Brain pericyte (primary cell): ENCODE measurements at regions not wholly inside any gene's neighbourhood (a gene's known extent, or its start where the extent isn't known, plus 50 kb on each side); places are given as distances from the start of the nearest gene placed in this dataset.

Experiments used
- DNase-seq: peaks from one replicate; pipeline ENCODE4 v3.0.0-alpha.2; 2012; ENCODE audit warnings: low read depth, low spot score

DNA sequence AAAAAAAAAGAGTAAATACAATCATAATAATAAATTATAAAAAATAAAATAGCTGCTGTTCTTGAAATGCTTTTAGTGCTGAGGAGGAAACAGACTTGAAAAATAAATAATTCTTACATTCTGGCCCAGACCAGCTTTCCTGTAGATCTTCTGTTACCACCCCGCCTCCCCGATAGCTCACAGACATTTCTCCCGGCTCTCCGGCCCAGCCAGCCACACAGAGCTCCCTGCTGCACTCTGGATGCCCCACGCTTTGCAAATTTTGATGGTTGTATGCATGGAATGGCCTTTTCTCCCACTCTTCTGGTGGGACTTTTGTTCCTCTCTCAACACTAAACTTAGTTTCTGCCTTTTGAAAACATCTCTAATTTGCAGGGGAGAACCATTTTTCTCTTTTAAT is 249.3 kb downstream of the ATP23 start:
- no peak for DNase-seq

DNA sequence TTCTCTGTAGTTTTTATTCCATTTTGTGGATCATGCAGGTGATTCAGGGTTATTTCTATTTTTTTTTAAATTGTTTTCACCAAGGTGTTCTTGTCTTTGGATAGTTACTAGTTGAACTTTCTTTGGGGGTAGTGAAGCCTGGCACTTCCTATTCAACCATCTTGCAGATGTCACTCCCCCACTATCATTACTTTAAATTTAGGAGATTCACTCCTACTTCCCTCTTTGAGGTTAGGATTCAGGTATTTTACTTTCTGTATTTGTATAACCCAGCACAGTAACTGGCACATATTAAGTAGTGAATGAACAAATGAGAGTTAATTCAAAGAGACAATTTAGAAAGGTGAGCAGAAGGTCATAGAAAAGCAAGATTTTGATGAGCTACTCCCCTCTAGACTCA is 255.6 kb downstream of the ATP23 start:
- DNase-seq, result no peak

DNA sequence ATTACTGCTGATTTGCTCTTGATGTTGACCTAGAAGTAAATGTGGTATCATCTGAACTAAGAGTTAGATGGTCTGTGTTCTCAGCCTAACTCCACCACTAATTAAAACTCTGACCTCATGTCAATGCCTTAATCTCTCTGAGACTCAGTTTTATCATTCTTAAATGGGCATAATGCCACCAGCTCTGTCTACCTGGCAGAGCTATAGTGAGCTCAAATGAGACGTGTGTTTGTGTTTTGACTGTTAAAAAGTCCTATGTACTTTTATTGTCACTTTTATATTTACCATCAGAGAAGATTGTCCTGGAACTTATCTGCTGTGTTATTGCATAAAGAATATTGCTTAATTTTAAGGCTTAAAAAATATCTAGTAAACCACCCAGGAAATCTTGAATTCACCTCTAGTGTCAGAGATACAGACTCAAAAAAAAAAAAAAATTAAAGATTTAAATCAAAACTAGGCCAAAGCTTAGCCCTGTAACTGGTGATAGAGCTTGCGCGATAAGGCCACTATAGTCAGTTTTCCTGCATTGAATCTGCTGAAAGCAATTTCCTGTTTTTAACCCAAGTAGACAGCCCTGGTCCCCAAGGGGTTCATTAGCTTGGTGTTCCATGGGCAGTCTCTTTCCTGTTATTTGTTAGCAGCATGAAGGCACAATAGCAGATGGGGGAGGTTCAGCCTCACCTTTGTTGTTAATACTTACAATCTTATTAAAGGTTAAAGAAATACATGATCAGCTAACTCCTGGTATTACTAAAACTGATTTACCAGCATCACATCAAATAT is 261.8 kb downstream of the ATP23 start:
- no peak for DNase-seq

DNA sequence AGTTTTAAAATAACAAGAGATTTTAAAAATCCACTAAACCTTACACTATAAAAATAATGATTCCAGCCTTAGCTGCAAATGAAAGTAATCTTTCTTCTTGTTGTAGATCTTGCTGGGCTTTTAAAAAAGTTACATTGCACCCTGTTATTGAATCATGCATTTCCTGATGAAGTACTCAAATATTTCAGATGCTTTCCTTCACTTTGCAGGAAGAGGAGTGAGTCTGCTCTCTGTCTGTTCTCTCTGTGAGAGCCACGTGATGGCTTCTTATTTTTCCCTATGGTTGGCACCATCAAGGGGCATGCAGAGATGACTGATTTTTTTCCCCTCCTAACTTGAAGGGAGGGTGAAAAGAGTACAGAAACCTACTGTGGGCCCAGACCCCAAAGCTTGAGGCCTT is 262.7 kb downstream of the ATP23 start:
- DNase-seq, result no peak

DNA sequence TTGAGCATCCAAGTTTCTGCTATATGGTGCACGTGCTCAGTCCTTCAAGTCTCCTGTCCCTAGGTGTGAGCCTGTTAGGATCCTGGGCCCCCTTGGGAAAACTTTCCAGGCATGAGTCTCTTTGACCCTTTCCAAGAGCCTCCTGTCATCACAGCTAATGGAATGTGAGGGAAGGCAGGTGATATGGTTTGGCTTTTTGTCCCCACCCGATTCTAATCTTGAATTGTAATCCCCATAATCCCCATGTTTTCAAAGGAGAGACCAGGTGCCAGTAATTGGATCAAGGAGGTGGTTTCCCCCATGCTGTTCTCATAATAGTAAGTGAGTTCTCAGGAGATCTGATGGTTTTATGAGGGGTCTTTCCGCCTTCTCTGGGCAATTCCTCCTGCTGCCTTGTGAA is 265.5 kb downstream of the ATP23 start:
- DNase-seq, result no peak

DNA sequence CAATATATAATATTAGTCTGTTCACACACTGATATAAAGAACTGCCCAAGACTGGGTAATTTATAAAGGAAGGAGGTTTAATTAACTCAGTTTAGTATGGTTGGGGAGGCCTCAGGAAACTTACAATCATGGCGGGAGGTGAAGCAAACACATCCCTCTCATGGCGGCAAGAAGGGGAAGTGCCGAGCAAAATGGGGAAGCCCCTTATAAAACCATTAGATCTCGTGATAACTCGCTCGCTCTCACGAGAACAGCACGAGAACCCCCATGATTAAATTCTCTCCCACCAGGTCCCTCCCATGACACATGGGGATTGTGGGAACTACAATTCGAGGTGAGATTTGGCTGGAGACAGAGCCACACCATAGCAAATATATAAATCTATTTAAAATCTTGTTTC is 269.8 kb downstream of the ATP23 start:
- no peak for DNase-seq

DNA sequence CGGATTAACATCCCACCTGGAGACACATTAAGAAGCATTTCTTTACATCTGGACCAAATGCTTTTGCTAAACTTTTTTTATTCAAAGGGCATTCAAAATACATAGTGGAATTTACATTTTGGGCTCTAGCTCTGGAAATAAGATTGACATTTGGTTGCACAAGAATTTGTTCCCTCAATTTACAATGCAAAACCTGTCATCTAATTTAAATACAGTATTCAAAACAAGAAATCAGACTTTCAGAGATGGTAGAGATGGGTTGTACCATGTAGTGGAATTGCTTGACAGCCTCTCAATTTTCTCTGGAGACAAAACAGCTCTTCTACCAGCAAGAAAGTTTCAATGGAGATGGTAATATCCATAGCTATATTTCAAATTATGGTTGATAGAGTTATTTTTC is 275.8 kb downstream of the ATP23 start:
- no peak for DNase-seq

DNA sequence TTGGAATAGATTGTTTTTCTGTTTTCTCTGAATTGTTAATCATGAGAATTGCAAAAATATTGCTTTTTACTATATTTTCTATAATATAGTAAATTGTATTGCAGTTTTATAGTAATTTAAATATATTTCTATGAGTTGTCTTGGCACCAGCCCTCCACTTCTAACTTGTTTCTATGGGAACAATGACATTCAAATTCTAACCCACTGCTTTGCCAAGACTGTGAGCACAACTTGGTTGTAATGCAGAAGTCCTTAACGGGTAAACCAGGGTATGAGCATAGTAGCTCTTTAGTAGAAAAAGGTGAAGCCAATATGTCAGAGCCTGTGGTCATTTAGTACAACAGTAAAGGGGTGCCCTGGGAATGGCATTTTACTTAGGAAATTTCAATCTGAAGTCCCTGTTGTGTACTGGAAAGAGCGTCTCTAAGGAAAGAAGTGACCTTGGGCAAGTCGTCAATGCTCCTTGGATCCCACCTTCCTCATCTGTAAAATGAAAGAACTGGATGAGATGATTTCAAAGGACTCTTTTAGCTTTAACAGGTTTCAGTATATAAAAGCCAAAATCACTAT is 283.3 kb downstream of the ATP23 start:
- DNase-seq, result no peak

DNA sequence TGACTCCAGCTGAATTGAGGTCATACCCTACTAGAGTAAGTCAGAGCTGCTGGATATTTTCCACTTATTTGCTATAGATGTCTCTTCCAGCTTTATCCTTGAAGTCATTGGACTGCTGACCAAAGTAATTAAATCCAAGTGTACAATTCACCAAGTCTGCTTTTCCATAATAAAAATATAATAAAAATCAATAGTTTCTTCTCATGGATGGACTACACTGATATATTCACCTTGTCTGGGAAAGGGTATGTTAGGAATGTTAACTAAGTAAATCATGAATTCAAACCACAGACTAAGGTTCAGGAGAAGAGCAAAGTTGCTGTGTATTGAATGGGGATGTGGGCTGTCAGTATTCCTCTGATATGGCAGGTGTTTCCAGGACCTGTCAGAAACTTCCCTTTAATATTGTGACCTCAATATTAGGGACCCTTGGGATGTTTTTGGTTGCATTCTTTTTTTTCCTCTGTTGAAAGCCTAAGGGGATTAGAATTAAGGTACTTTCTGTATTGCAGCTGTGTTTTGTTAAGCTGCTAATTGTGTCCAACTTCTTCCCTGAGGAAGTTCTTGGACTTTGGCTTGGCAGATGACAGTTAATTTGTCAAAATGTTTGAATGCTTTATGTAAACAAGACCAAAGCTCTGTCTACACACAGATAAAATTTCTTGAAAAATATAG is 284.0 kb downstream of the ATP23 start:
- no peak for DNase-seq

DNA sequence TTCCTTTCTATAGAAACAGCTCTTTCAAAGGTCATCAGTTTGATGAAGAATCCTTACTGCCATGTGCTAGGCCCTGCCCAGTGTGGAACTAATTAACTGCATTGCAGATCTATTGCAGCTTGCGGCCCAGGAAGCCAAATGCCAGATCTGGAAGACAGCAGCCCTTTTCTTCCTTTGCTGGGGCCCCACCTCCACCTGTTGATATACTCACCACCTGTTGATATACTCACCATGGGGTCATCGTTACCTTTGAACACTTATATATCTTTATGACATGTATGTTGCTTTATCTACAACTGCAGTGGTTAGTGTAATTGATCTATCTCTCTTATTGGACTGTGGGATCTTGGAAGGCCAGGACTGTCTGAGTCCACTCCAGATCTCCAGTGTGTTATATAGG is 292.5 kb downstream of the ATP23 start:
- no peak for DNase-seq

DNA sequence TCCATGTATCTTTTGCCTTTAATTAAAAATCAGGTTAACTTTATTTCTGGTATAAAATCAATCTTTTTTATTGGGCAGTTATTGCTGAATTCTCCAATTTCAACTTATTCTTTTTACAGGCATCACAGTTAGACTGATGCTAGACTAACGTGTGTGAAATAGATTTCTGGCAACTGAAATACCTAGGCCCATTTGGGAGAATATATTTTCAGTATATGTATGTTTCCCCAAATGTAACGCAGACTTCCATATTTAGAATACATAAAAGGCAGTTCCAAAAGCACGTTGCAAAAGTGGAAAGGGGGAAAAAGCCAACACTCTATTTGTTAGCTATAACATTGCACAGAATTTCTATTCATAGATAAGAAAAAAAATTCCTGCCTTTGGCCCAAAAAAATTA is 297.0 kb downstream of the ATP23 start:
- no peak for DNase-seq

DNA sequence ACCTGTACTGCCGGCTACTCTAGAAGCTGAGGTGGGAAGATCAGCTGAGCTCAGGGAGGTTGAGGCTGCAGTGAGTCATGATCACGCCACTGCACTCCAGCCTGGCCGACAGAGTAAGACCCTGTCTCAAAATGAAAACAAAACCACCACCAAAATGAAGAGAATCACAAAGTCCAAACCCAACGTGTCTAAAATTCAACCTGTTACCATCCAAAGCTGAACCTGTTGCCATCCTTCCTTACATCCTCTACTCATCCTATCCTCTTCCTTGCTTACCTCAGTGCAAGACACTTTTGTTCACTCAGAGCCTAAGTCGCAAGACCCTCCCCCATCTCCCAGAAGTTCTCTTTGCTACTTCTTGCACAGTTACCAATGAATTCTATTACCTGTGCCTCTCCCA is 299.7 kb downstream of the ATP23 start:
- DNase-seq, result no peak

DNA sequence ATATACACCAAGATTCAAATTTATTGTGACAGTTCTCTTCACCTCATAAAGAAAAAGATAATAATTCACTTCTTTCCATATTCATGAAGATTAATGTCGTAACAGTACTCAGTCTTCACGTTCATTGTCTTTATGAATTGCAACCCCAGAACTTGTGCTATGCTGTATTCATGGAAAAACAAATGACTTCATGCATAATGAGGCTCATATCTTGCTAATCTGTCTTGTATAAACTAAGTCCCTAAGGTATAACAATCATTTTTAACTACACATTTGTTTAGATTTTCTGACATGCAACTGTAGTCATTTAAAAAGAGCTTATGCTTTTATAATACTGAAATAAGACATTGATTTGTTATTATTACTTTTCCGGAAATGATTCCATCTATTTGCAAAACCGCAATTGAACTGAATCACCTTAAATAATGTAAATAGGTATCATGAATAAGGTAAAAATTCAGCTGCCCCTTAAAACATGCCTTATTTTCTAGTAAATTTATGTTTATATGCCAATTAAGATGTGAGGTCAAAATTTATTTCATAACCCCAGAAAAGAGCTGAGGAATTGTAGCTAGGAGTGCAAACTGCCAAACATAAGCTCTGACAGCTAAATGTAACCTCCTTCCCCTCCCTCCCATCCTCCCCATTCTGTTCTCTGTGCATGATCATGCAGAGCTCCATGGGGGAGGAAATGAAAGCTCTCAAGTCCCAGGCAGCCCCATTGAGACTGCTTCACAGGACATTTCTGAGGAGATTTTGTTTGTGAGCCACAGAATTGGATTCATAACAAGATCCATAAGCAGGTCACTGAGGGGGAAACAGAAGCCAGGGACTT is 301.6 kb downstream of the ATP23 start:
- no peak for DNase-seq

DNA sequence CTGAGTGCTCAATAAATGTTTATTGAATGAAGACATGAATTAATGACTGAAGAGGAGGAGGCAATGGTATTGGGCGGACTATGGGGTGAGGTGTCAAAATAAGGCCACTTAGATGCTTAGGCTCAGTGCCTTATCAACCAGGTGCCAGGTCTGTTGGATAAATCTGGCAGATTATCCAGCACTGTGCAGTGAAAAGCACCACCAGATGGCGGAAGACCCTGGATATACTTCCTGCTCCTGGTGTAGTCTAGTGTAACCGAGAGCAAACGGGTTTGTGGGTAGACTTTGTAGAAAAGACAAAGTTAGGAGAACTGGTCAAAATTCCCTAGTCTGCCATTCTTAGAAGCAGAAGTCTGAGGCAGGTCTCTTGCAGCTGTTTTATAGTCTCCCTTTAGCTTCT is 306.3 kb downstream of the ATP23 start:
- no peak for DNase-seq

DNA sequence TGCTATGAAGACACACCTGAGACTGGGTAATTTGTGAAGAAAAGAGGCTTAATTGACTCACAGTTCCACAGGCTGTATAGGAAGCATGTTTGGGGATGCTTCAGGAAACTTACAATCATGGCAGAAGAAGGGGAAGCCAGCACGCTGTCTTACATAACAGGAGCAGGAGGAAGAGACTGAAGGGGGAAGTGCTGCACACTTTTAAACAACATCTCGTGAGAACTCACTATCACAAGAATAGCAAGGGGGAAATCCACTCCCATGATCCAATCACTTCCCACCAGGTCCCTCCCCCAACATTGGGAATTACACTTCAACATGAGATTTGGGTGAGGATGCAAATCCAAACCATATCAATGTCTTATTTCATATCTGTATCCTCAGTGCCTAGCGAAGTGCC is 307.2 kb downstream of the ATP23 start:
- DNase-seq, result no peak

DNA sequence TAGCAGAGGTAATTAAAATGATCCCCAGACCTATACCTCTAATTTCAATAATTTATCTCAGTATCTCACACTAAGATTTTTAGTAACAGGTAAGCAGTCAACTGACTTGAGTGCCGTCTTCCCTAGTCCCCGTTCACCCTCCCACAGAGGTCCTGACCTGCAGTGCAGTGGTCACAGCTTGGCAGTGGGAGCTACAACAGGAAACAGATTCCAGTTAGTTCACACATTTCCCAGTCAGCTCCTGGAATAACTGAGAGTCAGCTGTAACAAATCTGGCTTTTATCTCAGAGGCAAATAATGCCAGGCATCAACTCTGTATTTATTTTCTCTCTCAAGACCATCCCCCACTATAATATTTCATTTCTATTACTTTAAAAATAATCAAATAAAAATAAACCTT is 308.2 kb downstream of the ATP23 start:
- DNase-seq, result no peak

DNA sequence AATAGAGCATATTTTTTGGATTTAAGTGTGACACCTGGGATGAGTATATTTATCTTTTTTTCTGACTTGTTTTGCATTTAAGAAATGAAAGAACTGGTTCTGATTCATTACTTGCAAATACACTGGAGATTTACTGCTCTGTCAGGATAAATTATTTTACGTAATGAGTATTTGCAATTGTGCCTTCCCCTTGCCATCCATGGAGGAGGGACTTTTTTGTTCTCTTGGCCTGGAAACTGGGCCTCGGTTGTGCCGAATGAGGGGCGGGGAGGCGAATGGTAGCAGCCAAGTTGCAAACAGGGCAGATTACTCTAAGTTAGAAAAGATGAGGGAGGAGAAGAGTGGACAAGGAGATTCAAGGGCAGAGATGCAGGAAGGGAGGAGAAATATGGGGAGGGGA is 308.7 kb downstream of the ATP23 start:
- DNase-seq, result no peak

DNA sequence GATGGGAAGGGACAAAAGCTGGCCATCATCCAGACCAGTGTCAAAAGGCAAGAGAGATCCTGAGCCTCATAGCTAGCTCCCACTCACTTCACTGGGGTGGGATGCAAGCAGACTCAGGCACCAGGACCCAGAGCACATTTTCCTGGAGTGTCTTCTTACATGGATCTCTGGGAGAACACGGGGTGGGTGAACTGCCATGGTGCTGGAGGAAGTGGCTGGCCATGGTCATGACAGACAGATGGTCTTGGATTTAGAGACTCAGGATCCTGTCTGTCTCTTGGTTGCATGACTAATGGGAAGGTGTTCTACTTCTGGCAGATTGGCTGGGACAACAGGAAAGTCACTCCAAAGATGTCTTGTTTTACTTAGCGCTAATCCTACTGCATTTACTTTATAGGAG is 311.5 kb downstream of the ATP23 start:
- no peak for DNase-seq

DNA sequence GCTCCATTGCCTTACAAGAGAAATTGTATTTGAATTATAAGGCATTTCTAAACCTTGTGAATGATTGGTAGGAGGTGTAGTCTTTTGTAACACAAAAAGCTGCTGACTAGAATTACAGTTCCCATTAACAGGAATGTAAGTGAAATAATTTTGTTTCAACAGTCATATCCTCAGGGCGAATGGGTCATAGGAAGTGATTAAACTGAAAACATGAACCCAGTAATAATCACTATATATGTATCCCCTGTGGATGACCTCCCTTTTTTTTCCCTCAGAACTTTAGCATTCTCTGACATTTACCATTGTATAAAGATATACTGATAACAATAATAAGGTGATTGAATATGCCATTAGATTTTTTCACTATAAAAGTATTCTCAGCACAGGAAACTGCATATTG is 312.3 kb downstream of the ATP23 start:
- no peak for DNase-seq

DNA sequence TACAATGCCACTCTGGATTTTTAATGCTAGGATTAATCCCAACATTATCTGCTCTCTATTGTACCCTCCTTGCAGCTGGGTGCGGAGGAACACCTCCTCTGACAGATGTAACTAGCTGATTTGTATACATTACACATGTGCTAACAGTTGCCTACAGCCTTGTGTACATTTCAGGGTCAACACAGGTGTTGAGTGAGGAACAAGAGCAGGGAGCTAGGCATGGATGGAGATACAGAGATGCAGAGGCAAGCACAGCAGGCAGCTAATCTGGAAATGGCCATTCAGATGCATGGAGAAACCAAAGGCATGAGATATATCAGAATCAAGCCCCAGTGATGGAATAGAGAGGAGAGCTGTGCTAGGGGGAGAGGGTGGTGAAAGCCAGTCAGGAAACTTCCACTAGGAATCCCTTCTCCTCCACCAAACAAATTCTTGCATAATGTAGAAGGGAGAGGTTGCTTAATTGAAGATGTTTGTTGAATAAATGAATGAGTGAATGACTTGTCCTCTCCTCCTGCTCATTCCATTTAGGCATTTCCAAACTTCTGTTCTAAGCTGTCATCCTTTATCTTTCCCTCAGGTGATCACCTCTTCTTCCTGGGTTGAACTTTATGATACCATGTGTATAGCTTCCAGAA is 313.2 kb downstream of the ATP23 start:
- DNase-seq, result no peak

DNA sequence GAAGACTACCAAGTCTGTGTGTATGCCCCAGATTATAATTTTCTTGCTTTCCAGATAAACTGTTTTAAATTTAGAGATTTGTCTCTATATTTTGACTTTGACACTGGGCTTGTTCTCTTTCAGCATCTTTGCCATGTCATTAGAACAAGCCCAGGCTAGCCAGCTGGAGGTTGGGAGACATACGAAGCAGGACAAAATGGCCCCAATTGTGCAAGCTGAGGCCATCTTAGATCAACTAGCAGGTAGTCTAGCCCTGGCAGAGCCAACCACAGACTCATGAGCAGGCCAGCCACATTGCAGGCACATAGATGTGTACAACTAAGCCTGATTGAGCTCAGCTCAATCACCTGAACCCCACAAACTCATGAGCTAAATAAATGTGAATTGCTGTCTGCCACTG is 321.4 kb downstream of the ATP23 start:
- DNase-seq, result no peak

DNA sequence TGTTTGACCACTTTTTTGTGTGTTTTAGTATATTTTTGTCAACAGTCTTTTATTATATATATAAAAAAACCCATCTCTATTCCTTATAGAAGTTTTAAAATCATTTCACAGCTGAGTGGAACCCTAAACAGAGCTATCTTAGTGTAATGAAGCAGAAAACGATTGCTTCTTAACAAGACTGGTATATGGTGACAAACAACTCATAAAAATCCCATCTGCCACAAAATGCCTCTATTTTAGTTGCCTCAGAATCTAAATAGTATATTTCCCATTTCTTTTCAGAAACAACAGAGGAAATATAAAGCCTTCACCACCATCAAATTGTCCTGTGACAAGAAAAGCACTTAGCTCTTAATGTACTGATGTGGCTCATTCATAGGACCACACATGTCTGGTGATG is 322.4 kb downstream of the ATP23 start:
- no peak for DNase-seq
